HEK293T (cell line): ENCODE measurements at regions not wholly inside any gene's neighbourhood (a gene's known extent, or its start where the extent isn't known, plus 50 kb on each side); places are given as distances from the start of the nearest gene placed in this dataset.

ENCODE experiments used
- ARNT ChIP-seq: fragments of 450-650 bp; IDR thresholded peaks from 2 replicates; pipeline ENCODE4 v1.6.1; 2017; ENCODE audit warnings: mild to moderate bottlenecking
- BHLHE40 ChIP-seq: fragments of 450-650 bp; IDR thresholded peaks from 2 replicates; pipeline ENCODE4 v1.6.1; 2016; ENCODE audit warnings: mild to moderate bottlenecking, moderate library complexity, borderline replicate concordance
- ELF4 ChIP-seq: fragments of 450-650 bp; IDR thresholded peaks from 2 replicates; pipeline ENCODE4 v1.6.1; 2017; ENCODE audit warnings: antibody characterized with exemption
- FOXA1 ChIP-seq: fragments of 450-650 bp; IDR thresholded peaks from 2 replicates; pipeline ENCODE4 v1.6.1; 2016; ENCODE audit warnings: mild to moderate bottlenecking
- L3MBTL2 ChIP-seq: fragments of 450-650 bp; conservative IDR thresholded peaks from 2 replicates; pipeline ENCODE4 v1.6.1; 2016; ENCODE audit warnings: mild to moderate bottlenecking
- NFRKB ChIP-seq: fragments of 450-650 bp; IDR thresholded peaks from 2 replicates; pipeline ENCODE4 v1.6.1; 2016; ENCODE audit warnings: mild to moderate bottlenecking, moderate library complexity
- SP1 ChIP-seq: fragments of 450-650 bp; IDR thresholded peaks from 2 replicates; pipeline ENCODE4 v1.6.1; 2017
- TARDBP ChIP-seq: fragments of 450-650 bp; IDR thresholded peaks from 2 replicates; pipeline ENCODE4 v1.6.1; 2016
- TF ChIP-seq, protein P1 (sequence below): fragments of 450-650 bp; IDR thresholded peaks from 2 replicates; pipeline ENCODE4 v1.6.1; 2016

GRCh38 chr13:108069521-108070210 is 145.7 kb downstream of the LIG4 start:
- TF ChIP-seq, protein P1, sequence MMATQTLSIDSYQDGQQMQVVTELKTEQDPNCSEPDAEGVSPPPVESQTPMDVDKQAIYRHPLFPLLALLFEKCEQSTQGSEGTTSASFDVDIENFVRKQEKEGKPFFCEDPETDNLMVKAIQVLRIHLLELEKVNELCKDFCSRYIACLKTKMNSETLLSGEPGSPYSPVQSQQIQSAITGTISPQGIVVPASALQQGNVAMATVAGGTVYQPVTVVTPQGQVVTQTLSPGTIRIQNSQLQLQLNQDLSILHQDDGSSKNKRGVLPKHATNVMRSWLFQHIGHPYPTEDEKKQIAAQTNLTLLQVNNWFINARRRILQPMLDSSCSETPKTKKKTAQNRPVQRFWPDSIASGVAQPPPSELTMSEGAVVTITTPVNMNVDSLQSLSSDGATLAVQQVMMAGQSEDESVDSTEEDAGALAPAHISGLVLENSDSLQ, result no peak
- TF ChIP-seq ARNT (no peak), ELF4 (no peak), NFRKB (no peak), L3MBTL2 (no peak), BHLHE40 (no peak), FOXA1 (no peak), TARDBP (no peak), SP1 (no peak)
